HG03571 (cell line): ENCODE measurements at regions not wholly inside any gene's neighbourhood (a gene's known extent, or its start where the extent isn't known, plus 50 kb on each side); places are given as distances from the start of the nearest gene placed in this dataset.
"Not testable (repeated sequence)": the region's sequence is repeated elsewhere in the genome, so short reads cannot be mapped to it uniquely, and the experiment has no call there.

Experiments used
- ATAC-seq: cut with Tn5 transposase; IDR thresholded peaks from one replicate; pipeline ENCODE4 v1.9.1; 2021; ENCODE audit not compliant: unreplicated experiment

DNA sequence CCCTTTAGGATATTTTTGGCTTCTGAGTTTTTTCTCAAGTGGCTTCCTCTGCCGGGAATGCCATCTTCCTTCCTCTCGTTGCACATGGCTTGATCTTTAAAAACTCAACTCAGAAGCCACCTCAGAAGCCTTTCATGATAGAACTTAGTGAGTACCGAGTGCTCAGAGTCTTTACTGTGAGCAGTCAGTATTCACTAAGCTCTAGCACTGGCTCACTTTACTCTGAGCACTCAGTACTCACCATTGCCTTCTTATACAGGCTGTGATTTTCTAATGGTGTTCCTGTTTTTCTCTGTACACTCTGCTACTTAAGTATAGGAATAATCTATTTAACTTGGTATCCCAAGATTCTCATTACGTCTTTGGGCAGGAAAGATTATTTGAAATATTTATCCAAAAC lies 116.2 kb downstream of the PFDN4 start:
- no peak for ATAC-seq

DNA sequence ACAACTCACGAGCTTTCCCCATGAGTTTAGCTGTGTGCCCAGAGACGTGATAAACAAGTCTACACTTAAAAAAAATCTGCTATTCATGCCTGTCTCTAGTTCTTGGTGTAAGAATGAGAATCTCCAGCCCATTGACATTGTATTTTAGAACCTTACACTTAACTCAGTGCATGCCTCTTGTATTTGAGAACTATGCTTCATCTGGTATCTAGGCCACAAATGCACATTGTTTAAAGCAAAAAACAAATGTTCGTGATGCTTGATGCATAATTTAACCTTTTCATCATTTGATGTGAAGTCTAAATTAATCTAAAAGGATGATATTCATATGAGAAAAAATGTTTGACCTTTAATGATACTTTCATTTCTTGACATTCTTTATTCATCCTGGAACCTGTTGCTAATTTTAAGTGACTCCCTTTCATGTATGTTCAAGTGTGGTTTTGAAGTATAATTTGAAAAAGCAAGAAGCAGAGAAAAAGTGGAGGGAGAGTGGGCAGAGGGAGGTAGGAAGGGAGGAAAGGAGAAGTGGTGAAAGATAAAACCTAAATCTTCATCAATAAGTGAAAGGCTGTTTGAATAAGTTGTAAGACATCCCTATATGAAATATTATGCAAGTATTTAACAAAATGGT lies 116.9 kb downstream of the PFDN4 start:
- ATAC-seq = no peak

DNA sequence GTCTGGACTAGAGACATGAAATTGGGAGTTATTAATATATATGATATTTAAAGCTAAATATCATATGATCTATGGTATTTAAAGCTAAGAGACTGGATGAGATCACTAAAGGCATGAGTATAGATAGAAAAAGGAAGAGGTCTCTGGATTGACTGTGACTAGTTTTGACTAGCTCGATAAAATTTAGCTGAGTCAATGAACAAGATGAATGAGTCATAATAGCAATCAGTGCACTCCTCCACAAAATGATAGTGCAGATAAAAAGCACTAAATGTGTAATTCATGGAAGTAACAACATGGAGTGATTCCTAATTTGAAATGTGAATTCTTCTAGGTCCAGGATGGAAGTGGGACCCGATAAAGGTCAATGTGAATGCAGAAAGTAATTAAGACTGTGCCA lies 127.4 kb downstream of the PFDN4 start:
- ATAC-seq = no peak

DNA sequence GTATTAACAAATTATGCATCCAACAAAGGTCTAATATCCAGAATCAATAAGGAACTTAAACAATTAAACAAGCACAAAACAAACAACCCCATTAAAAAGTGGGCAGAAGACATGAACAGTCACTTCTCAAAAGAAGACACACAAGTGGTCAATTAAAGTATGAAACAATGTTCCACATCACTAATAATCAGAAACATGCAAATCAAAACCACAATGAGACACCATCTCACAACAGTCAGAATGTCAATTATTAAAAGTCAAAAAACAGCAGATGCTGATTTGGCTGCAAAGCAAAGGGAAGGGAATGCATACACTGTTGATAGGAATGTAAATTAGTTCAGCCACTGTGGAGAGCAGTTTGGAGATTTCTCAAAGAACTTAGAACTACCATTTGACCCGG lies 129.3 kb downstream of the PFDN4 start:
- no peak for ATAC-seq

DNA sequence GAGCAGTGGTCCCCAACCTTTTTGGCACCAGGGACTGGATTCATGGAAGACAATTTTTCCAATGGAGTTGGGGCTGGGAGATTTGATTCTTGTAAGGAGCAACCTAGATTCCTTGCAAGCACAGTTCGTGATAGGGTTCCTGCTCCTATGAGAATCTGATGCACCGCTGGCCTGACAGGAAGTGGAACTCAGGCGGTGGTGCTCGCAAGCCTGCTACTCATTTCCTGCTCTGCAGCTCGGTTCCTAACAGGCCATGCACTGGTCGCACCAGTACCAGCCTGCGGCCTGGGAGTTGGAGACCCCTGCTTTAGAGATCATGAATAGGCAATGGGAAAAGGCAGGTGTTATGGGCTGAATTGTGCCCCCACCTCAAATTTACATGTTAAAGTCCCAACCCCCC lies 131.2 kb downstream of the PFDN4 start:
- ATAC-seq = no peak

DNA sequence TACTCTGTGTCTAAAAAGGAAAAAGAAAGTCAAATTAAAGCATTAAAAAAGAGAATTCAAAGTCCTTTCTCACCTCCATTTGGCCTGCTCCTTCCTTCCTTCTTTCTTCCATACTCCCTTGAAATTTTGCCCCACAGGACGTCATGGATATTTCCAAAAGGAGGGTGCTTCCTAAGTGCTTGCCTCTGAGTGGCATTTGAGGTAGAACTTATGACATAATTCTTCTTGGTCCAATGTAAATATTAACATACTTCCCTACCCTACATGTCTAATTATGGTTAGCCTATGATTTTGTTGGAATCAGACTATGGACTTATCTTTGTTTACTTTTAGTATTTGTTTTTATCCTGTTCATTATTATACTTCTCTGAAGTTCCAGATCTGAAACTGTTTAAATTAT lies 132.3 kb downstream of the PFDN4 start:
- no peak for ATAC-seq

DNA sequence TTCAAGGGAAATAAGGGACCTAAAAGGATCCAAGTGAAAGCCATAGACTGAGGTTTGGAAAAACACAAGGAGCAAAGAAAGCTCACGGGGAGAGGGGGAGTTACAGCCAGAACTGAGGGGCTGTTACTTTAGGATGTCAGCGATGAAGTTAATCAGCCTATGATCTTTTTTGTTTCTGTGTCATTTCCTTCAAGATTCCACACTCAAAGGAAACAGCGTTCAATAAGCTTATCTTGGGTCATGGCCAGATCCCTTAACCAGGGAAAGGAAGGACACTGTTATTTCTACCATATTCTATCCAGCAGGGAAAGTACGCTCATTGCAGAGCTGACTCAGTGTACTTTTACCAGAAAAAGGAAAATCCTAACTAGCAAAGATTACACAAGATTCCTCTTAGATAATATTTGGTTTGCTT lies 132.8 kb downstream of the PFDN4 start:
- ATAC-seq = no peak

DNA sequence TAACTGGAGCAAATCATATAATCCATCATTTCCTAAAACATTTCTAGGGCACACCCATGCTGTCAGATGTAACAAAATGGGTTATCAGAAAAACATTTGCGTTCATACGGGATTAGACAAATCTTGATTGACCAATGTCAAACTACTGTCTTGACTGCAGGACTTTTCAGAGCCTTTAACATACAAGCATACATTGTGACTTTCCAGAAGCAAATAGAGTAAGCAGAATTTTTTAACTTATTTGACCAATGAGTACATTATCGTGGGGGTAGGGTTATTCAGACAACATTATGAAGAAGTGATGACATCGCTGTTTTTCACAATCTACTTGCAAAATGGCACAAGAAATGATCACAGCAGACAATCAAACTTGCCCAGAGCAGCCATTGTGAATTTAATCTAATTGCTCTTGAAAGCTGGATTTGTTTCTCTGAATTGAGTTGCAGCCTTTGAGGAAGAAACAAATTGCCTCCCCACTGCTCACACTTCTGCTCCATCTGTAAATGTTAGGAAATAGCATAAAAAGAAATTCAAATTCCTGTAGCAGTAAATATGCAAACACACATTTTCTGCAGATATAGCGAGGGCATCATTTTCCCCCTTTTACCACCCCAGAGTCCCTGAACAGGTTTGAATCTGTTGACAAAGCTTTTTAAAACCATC lies 133.0 kb upstream of the DOK5 start:
- no peak for ATAC-seq

DNA sequence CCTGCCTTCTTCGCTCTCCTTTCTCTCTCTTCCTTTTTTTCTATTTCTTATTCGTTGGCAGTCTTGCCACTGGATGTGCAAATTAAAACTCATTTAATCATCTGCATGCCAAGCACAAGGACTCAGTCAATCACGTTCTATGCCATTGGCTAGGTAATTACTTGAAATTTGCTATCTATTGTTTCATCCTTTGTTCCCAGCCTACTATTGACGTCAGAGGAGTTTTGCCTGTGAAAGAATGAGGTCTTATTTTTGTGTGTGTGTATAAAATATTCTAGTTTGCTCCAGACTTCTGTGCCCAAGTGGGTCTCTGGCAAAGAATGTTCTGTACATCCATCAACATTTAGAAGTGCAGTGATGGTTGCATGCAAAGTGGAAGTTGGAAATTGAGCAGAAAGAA lies 132.3 kb upstream of the DOK5 start:
- ATAC-seq = no peak

DNA sequence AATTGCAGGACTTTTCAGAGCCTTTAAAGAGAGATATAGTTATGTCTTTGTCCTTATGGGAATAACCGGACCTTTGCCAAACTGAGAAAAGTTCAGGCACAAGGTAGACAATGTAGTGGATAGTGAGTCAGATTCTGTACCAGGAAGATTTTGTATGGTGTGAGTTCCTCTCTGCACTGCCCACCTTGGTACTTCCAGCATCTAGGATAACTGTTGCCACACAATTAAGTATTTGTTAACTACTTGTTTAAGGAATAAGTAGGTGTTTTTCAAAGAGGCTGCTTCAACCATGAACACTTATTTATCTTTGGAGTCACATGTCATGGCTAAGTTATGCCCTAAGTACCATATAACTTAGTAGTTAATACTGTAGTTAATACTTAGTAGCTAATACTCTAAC lies 131.8 kb upstream of the DOK5 start:
- ATAC-seq = no peak

DNA sequence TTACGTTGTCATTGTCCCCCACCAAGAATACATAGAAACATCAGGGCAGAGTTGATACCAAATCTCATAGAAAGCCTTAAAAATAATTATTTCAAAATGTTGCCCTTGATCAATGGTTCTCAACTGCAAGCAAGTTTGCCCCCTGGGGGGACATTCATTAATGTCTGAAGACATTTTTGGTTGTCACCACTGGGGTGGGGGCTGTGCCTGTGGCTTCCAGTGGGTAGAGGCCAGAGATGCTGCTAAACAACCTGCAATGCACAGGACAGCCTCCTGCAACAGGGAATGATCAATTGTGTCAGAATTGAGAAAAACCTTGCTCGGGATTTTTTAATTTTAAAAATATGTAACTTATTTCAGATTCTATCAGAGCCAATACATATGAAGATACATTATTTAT lies 130.6 kb upstream of the DOK5 start:
- no peak for ATAC-seq

DNA sequence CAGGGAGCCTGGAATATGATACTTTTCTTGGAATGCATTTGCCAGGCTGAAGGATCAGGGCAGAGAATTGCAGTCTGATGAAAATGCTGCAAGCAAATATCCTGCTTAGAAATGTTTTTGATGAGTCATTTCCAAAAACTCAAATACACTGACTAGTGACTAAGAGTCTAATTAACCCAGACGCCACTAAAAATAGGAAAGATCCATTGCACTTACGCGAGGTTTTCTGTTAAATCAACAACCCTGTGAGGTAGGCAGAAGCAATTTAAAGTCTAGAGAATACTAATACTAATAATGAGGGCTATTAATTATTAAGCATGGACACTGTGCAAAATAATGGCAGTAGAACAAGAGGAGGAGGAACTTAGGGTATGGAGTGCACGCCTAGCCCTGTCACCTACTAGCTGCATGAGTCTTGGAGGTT lies 130.1 kb upstream of the DOK5 start:
- peak; percentile 90 for ATAC-seq

DNA sequence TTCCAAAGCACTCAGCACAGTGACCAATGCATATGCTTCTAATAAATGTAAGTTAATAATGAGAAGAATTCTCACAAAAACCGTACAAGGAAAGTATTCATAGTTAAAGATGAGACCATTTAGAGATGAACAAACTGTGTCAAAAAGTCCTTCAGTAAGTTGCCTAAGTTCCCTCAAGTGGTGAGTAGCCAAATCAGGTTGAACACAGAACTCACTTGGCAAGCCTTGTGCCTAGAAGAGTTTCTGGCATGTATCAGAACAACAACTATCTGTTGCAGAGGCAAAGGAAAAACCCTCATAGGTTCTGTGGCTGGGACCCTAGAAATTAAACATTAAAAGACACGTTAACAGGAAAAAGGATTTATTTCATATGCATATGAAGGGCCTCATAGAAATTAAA lies 129.6 kb upstream of the DOK5 start:
- no peak for ATAC-seq

DNA sequence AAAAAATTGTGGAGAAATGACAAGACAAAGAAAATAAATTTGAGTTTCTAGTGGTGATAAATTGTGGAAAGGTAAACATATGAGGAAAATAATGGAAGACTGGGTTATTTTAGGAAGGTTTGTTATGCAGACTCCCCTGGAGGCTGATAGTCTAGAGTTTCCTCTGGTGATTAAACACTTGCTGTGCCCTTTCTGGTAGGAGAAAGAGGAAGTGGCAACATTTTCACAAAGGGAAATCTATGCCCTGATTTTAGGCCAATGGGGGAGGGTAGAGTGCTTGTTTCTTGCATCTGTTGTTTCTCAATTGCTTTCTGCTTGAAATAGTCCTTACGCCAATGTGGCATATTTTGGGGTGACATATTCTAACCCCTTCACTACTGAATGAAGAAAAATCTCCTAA lies 129.1 kb upstream of the DOK5 start:
- ATAC-seq = no peak

DNA sequence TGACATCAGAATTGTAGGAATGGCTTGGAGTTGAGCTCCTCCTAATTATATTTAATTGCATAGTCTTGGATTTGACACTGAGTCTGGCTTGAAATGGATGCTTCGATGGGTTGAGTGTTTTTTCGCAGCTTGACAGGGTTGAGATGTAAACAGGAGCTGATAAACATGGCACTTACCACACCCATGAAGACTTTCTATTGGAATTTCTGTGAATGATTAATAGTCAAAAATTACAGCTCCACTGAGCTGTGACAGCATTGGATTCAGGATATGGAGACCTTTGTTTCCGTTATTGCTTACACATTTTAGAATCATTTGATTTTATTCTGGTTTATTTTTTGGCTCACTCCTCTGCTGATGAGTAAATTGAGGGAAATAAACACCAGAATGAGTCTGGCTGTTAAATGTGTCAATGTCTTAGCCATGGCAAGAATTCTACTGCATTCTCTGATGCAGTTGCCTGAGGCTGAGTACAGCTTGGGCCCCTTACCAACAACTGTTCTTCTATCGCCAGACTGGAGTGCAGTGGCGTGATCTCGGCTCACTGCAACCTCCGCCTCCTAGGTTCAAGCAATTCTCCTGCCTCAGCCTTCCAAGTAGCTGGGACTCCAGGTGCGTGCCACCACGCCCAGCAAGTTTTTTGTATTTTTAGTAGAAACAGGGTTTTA lies 128.1 kb upstream of the DOK5 start:
- ATAC-seq = no peak

DNA sequence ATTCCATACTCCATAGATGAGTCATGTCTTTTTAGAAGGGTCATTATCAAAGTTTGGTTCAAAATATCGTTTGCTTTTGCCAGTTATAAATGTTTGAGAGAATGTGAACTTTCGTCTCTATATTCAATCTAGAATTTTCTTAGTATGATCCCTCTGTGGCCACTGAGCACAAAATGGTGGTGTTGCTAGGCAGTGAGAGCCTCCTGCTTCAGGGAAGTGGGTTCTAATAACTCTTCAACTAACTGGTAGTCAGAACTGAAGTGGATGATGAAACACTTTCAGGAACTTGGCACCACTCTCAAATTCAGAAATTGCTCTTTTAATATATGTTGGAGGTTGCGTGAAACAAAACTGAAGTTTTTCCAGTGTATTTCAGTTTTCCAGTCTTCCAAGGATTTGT lies 125.0 kb upstream of the DOK5 start:
- no peak for ATAC-seq

DNA sequence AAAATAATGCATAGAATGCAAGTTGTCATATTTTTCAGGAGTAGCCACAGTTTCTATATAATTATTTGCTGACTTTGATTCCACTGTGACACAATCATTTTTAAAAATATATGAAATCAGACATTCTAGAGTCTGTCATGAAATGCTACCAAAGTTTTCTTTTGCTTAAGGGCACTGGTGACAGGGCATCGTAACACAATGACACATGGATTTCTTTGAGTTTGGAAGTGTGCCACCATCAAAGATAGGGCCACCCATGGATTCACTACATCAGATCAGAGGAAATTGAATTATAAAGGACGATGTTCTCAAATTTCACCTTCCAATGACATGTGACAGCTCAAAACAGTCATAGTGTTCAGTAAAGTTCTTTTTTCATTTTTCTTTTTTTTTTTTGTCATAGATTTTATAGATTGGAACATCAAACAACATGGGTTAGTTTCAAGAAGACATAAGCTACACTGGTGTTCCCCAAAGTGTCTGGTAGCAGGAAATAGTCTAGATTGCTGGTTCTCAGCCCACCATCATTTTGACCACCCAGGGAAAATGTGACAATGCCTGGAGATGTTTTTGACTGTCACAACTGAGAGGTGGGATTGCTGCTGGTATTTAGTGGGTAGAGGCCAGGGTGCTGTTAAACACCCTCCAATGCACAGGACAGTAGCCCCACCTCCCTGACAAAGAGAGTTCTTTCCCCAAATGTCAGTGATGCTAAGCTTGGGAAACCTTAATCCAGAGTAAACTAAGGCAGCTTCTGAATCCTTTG lies 123.8 kb upstream of the DOK5 start:
- no peak for ATAC-seq

DNA sequence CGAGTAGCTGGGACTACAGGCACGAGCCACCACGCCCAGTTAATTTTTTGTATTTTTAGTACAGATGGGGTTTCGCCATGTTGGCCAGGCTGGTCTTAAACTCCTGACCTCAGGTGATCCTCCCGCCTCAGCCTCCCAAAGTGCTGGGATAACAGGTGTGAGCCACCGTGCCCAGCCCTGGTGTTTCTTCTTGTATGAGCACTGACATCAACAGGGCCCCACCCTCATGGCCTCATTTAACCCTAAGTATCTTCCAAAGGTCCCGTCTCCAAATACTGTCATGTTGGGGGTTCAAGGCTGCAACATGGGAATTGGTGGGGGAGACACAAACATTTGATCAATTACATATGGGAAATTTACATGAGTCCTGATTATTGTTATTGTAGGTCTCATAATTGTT lies 122.9 kb upstream of the DOK5 start:
- ATAC-seq = not testable (repeated sequence)

DNA sequence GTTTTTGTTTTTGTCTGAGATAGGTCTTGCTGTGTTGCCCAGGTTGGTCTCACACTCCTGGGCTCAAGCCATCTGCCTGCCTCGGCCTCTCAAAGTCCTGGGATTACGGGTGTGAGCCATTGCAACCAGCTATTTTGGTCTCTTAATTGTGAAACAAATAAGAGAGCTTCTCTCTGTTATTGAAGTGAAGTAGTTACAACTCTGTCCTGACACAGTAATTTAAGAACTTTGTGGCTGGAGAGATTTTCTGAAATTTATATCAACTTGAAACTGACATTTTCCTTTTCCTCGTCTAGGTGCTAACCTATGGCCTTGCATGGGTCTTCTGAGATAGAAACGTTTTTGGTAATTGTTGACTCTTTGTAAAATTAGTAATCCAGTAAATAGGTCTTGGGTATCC lies 122.1 kb upstream of the DOK5 start:
- no peak for ATAC-seq

DNA sequence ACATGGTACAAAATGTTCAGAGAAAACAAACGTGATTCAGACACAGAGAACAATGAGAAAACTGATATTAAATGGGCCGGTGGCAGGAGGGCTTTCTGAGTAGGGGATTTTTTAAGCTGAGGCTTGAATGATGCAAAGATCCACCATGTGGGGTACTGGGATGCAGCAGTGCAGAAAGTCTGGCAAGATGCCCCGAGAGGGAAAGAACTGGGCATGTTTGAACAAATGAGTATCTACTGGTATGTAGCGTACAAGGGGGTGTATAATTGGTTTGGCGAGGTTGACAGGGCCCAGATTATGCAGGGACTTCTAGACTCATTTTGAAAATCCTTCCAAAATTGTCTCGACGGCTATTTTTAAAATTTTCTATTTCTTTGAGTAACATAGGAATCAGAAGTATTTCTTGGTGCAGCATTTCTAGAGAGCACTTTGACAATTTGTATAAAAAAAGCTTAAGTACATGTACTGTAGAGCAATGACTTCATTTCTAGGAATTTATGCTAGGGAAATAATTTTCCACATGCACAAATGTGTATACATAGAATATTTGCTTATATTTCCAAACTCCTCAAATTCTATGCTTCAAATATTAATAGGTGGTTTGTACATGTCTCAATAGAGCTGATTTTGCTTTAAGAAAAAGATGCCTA lies 119.6 kb upstream of the DOK5 start:
- ATAC-seq = no peak

DNA sequence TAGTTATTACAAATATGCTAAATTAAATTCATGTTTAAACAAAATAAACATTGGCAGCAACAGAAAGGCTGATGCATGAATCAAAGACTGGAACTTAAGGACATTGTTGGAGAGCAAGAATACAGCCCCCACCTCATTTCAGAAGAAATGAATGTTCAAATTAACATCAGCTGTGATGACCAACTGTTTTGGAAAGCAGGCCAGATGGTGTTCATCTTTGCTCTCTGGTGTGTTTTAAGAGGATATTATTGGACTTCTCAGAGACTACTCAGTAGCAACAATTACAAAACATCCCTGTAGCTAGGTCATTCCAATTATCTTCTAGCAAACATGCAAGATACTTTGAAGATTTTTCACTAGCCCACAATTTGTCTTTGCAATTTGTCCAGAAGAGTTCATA lies 118.6 kb upstream of the DOK5 start:
- no peak for ATAC-seq
